GM18858 (cell line): ENCODE measurements at regions not wholly inside any gene's neighbourhood (a gene's known extent, or its start where the extent isn't known, plus 50 kb on each side); places are given as distances from the start of the nearest gene placed in this dataset.

Source experiments
- ATAC-seq: cut with Tn5 transposase; IDR thresholded peaks from one replicate; pipeline ENCODE4 v1.9.1; 2021; ENCODE audit not compliant: unreplicated experiment

GRCh38 chr11:119478711-119479285 lies 55.8 kb upstream of the THY1 start:
- no peak for ATAC-seq

GRCh38 chr11:119476666-119477331 lies 53.8 kb upstream of the THY1 start:
- ATAC-seq, result no peak

- no peak for ATAC-seq
Measured at GRCh38 chr11:119476038-119476437, 53.1 kb upstream of the THY1 start.

- no peak for ATAC-seq
Measured at GRCh38 chr11:119474682-119475596, 52.0 kb upstream of the THY1 start.

- no peak for ATAC-seq
Measured at GRCh38 chr11:119473901-119474681, 51.1 kb upstream of the THY1 start.

GRCh38 chr11:119473226-119473625 lies 50.3 kb upstream of the THY1 start:
- no peak for ATAC-seq

GRCh38 chr11:119472856-119473222 lies 49.9 kb upstream of the THY1 start:
- no peak for ATAC-seq
